ENCODE measurements at regions not wholly inside any gene's neighbourhood (a gene's known extent, or its start where the extent isn't known, plus 50 kb on each side); places are given as distances from the start of the nearest gene placed in this dataset.

DNA sequence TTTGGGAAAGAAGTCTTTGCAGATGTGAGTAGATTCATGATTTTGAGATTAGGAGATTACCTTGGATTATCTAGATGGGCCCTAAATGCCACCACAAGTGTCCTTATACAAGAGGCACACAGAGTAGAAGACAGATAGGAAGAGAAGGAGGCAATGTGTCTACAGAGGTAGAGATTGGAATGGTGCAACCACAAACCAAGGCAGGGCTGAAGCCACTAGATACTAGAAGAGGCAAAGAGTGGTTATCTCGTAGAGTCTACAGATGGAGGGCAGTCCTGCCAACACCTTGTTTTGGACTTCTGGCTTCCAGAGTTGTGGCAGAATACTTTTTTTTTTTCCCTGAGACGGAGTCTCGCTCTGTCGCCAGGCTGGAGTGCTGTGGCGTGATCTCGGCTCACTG lies 138.3 kb upstream of the AKIRIN2 start:
- intact Hi-C loops (cut with micrococcal nuclease; ENCODE audit: unreplicated experiment) = no loop called here
- Histone ChIP-seq H3K36me3 (ENCODE audit: insufficient read depth, low read length, poor library complexity, severe bottlenecking) (no peaks in the 10 kb centered on the region), H3K4me3 (ENCODE audit: low read depth, low read length, poor library complexity, severe bottlenecking) (no peak overlapping the region), H3K27me3 (replicated peaks; ENCODE audit: insufficient read depth, low read depth, low read length, poor library complexity) (peaks cover 10% of the 10 kb centered on the region), H3K9me3 (ENCODE audit: low read depth, low read length, poor library complexity, severe bottlenecking) (no peaks in the 10 kb centered on the region), H3K4me1 (ENCODE audit: insufficient read depth, low read length, poor library complexity, severe bottlenecking) (no peaks in the 10 kb centered on the region), H3K27ac (ENCODE audit: low read depth, low read length, poor library complexity, severe bottlenecking) (no peak overlapping the region)
- POLR2A ChIA-PET (ENCODE audit: low non-redundant PET) = no interaction called here
- BruUV-seq (replicated peaks) = no TSS peak
- CTCF ChIA-PET = no interaction called here
- TF ChIP-seq CTCF (conservative IDR thresholded peaks at IDR 0.05; ENCODE audit: low read depth, low read length) = no peak
- TF ChIP-seq EZH2 (IDR thresholded peaks at IDR 0.05; ENCODE audit: borderline replicate concordance, low read depth, low read length, poor library complexity, severe bottlenecking) = no peak
- no peak for DNase-seq (ENCODE audit: low spot score)

DNA sequence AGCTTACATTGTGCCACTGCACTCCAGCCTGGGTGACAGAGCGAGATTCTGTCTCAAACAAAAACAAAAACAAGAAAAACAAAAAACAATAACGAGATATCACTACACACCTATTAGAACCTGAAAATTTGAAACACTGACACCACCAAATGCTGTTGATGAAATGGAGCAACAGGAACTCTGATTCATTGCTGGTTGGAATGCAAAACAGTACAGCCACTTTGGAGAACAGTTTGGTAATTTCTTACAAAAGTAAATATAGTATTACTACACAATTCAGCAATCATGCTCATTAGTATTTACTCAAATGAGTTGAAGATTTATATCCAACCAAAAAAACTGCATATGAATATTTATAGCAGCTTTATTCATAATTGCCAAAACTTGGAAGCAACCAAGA lies 135.8 kb upstream of the AKIRIN2 start:
- DNase-seq (ENCODE audit: low spot score) = no peak
- CTCF ChIA-PET = no interaction called here

GRCh38 chr6:87837444-87837843 lies 135.4 kb upstream of the AKIRIN2 start:
- Histone ChIP-seq H3K4me3 (ENCODE audit: low read depth, low read length, poor library complexity, severe bottlenecking) (no peak overlapping the region), H3K27ac (ENCODE audit: low read depth, low read length, poor library complexity, severe bottlenecking) (no peak overlapping the region), H3K27me3 (replicated peaks; ENCODE audit: insufficient read depth, low read depth, low read length, poor library complexity) (peaks cover 7% of the 10 kb centered on the region), H3K9me3 (ENCODE audit: low read depth, low read length, poor library complexity, severe bottlenecking) (no peaks in the 10 kb centered on the region), H3K36me3 (ENCODE audit: insufficient read depth, low read length, poor library complexity, severe bottlenecking) (no peaks in the 10 kb centered on the region), H3K4me1 (ENCODE audit: insufficient read depth, low read length, poor library complexity, severe bottlenecking) (no peaks in the 10 kb centered on the region)
- ChIA-PET CTCF (no interaction called here), POLR2A (ENCODE audit: low non-redundant PET) (no interaction called here)
- no TSS peak for BruUV-seq (replicated peaks)
- intact Hi-C loops (cut with micrococcal nuclease; ENCODE audit: unreplicated experiment) = no loop called here
- TF ChIP-seq CTCF (conservative IDR thresholded peaks at IDR 0.05; ENCODE audit: low read depth, low read length) (no peak), EZH2 (IDR thresholded peaks at IDR 0.05; ENCODE audit: borderline replicate concordance, low read depth, low read length, poor library complexity, severe bottlenecking) (no peak)
- no peak for DNase-seq (ENCODE audit: low spot score)

More for the DNA sequence above, 135.8 kb upstream of the AKIRIN2 start:
- Histone ChIP-seq H3K9me3 (ENCODE audit: low read depth, low read length, poor library complexity, severe bottlenecking) (no peaks in the 10 kb centered on the region), H3K36me3 (ENCODE audit: insufficient read depth, low read length, poor library complexity, severe bottlenecking) (no peaks in the 10 kb centered on the region), H3K27ac (ENCODE audit: low read depth, low read length, poor library complexity, severe bottlenecking) (no peak overlapping the region), H3K27me3 (replicated peaks; ENCODE audit: insufficient read depth, low read depth, low read length, poor library complexity) (peaks cover 7% of the 10 kb centered on the region), H3K4me1 (ENCODE audit: insufficient read depth, low read length, poor library complexity, severe bottlenecking) (no peaks in the 10 kb centered on the region), H3K4me3 (ENCODE audit: low read depth, low read length, poor library complexity, severe bottlenecking) (no peak overlapping the region)
- TF ChIP-seq CTCF (conservative IDR thresholded peaks at IDR 0.05; ENCODE audit: low read depth, low read length) (no peak), EZH2 (IDR thresholded peaks at IDR 0.05; ENCODE audit: borderline replicate concordance, low read depth, low read length, poor library complexity, severe bottlenecking) (no peak)
- POLR2A ChIA-PET (ENCODE audit: low non-redundant PET) = no interaction called here
- no TSS peak for BruUV-seq (replicated peaks)
- intact Hi-C loops (cut with micrococcal nuclease; ENCODE audit: unreplicated experiment) = no loop called here
